Lower lobe of right lung (tissue), 2 donors: ENCODE measurements at regions not wholly inside any gene's neighbourhood (a gene's known extent, or its start where the extent isn't known, plus 50 kb on each side); places are given as distances from the start of the nearest gene placed in this dataset.

Source experiments
- ATAC-seq, 2 donors: fragments of 200-7000 bp; cut with Tn5 transposase; one replicate each; pipeline ENCODE4 v1.9.1; 2020 to 2022; ENCODE audit warnings: mild to moderate bottlenecking in 2 of 2, moderate library complexity in 2 of 2
- DNase-seq: peaks from one replicate; pipeline ENCODE4 v3.0.0-alpha.2; 2020
- H3K27ac ChIP-seq: fragments of 200-600 bp; one replicate; pipeline ENCODE4 v1.8.0; 2022
- H3K27me3 ChIP-seq: fragments of 200-600 bp; one replicate; pipeline ENCODE4 v1.8.0; 2022; ENCODE audit warnings: low read depth
- H3K36me3 ChIP-seq: fragments of 200-600 bp; one replicate; pipeline ENCODE4 v1.8.0; 2022; ENCODE audit warnings: mild to moderate bottlenecking
- H3K4me1 ChIP-seq: fragments of 200-600 bp; one replicate; pipeline ENCODE4 v1.8.0; 2022
- H3K4me3 ChIP-seq: fragments of 200-600 bp; one replicate; pipeline ENCODE4 v1.8.0; 2022; ENCODE audit warnings: mild to moderate bottlenecking
- H3K9me3 ChIP-seq: fragments of 200-600 bp; one replicate; pipeline ENCODE4 v1.8.0; 2022
- intact Hi-C: fragments of 100-400 bp; cut with DNase I; formaldehyde crosslinking; loops from one replicate; pipeline ENCODE4 v1.11.0; 2022
- TF ChIP-seq, protein P1 (sequence below): fragments of 200-600 bp; IDR thresholded peaks from one replicate; pipeline ENCODE4 v1.8.0; 2022; ENCODE audit warnings: antibody characterized with exemption, mild to moderate bottlenecking
- donor health status: DM: no; HTN: yes; CAD: no; lungs with severe emphysema.

DNA sequence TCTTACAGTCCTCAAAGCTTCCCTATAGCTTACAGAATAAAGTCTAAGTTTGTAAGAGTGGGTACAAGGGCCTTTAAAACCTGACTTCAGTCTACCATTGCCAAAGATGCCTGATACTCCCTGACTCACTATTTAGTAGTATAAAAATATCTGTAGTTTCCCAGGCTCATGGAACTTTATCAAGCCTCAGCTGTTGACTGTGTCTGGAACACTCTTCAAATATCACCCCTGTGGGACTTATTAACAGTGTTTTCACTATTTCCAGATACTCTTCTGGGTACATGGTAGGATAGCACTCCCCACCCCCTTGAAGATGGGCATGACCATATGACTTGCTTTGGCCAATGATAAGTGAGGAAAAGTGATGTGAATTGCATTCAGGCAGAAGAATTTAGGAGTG, 105.3 kb upstream of the TENT5A start:
- Histone ChIP-seq H3K27ac (no peak overlapping the region), H3K27me3 (no peaks in the 10 kb centered on the region), H3K36me3 (no peaks in the 10 kb centered on the region), H3K4me1 (no peaks in the 10 kb centered on the region), H3K9me3 (no peaks in the 10 kb centered on the region), H3K4me3 (no peak overlapping the region)
- ATAC-seq (no peak), DNase-seq (no peak)
- TF ChIP-seq, protein P1, sequence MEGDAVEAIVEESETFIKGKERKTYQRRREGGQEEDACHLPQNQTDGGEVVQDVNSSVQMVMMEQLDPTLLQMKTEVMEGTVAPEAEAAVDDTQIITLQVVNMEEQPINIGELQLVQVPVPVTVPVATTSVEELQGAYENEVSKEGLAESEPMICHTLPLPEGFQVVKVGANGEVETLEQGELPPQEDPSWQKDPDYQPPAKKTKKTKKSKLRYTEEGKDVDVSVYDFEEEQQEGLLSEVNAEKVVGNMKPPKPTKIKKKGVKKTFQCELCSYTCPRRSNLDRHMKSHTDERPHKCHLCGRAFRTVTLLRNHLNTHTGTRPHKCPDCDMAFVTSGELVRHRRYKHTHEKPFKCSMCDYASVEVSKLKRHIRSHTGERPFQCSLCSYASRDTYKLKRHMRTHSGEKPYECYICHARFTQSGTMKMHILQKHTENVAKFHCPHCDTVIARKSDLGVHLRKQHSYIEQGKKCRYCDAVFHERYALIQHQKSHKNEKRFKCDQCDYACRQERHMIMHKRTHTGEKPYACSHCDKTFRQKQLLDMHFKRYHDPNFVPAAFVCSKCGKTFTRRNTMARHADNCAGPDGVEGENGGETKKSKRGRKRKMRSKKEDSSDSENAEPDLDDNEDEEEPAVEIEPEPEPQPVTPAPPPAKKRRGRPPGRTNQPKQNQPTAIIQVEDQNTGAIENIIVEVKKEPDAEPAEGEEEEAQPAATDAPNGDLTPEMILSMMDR = no peak
- intact Hi-C loops = no loop called here

DNA sequence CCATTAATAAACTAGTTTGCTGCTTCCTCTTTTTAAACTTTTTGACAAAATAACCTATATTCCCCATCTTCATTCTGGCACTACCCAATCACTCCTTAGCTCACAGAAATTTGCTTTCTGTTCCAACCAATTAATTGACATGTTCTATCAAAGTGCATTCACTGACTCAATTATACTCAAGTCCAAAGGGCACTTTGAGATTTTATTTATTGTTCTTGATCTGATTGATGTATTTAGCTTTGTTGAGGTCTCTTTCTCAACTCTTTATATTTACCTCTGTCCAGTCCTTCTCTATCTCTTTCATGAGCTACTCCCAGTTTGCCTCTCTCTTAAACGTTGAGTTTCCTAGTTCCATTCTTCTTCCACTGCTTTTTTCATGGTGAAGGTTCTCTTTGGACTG, 104.4 kb upstream of the TENT5A start:
- intact Hi-C loops = no loop called here
- ATAC-seq (no peak), DNase-seq (no peak)
- TF ChIP-seq, protein P1 = no peak
- H3K4me1 ChIP-seq = no peaks in the 10 kb centered on the region
- no peaks in the 10 kb centered on the region for H3K27me3 ChIP-seq
- H3K9me3 ChIP-seq = no peaks in the 10 kb centered on the region
- no peak overlapping the region for H3K4me3 ChIP-seq
- H3K36me3 ChIP-seq = no peaks in the 10 kb centered on the region
- no peak overlapping the region for H3K27ac ChIP-seq

DNA sequence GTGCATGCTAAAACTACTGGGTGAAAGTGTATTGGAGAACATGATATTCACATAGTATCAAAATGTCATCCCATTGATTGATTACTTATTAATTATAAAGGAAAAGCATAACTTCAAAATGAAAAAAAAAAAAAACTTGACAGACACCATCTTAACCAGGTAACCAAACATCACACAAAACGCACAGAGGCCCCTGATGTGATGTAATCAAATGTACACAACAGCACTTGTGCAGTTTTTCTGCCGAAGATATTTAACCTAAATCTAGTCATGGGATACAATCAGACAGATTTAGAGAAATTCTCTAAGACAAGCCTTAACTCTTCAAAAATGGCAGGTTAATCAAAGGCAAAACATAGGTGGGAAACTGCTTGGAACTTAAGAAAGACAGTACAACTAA, 102.0 kb upstream of the TENT5A start:
- no peak overlapping the region for H3K27ac ChIP-seq
- no peak for DNase-seq
- intact Hi-C loops = no loop called here
- no peak overlapping the region for H3K4me3 ChIP-seq
- no peaks in the 10 kb centered on the region for H3K36me3 ChIP-seq
- H3K27me3 ChIP-seq = no peaks in the 10 kb centered on the region
- ATAC-seq = no peak
- H3K4me1 ChIP-seq = no peaks in the 10 kb centered on the region
- no peaks in the 10 kb centered on the region for H3K9me3 ChIP-seq
- TF ChIP-seq, protein P1 = no peak

DNA sequence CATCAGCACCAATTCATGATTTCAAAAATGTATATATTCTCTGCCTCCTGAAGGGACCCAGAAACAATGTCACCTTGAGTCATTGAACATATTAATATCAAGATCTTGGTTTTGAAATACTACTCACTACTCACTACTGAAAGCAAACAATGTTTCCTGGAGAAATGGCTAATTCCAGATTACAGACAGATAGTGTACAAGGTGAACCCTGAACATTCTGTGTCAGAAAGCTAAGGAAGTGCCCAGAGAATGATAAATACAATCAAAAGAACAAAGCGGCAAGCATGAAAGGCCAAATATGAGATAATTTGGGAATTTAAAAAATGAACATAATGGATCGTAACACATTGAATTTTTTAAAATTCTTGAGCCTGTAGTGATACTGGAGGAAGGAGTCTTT, 101.5 kb upstream of the TENT5A start:
- ATAC-seq = no peak
- TF ChIP-seq, protein P1 = no peak
- Histone ChIP-seq H3K4me3 (no peak overlapping the region), H3K4me1 (no peaks in the 10 kb centered on the region), H3K27ac (no peak overlapping the region), H3K9me3 (no peaks in the 10 kb centered on the region), H3K36me3 (no peaks in the 10 kb centered on the region), H3K27me3 (no peaks in the 10 kb centered on the region)
- DNase-seq = no peak
- intact Hi-C loops = no loop called here

DNA sequence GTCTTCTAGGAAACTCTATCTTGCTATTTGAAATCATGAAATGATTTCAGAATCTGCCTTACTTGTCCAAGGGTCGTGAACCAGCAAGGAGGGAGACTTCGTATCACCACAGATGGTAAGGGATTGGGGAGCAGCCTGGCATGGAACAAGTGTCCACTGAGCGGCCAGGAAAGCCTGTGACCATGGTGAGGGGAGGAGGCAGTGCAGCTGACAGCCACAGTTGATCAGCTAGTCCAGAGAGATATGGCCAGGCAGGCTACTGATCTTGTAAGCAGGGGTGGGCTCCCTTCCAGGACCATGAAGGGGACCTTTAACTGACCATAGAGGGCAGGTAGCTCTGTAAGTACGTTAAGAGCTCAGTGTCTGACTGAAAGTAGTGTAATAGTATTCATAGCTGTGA, 96.8 kb upstream of the TENT5A start:
- H3K36me3 ChIP-seq = no peaks in the 10 kb centered on the region
- H3K9me3 ChIP-seq = no peaks in the 10 kb centered on the region
- no peak for ATAC-seq
- no peaks in the 10 kb centered on the region for H3K4me1 ChIP-seq
- no peak overlapping the region for H3K4me3 ChIP-seq
- no peak for DNase-seq
- H3K27ac ChIP-seq = no peak overlapping the region
- intact Hi-C loops = no loop called here
- TF ChIP-seq, protein P1 = no peak
- no peaks in the 10 kb centered on the region for H3K27me3 ChIP-seq

DNA sequence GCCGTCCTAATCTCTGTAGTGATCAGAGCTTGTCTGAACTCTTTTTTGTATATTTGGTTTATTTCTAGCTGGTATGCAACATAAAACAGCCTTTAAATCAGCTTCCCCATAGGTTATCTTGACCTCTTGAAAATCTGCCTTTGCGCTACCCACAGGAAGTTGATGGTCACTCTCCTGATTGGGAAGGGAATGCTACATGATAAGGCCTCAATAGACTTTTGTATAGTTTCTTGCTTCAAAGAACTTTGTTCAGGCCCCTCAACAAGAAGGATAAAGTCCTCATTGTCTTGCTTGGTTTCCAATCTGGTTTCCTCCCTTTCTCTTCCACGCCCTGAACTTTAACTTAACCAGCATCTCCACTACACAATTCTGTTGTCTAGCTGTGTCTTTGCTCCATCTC, 95.4 kb upstream of the TENT5A start:
- H3K9me3 ChIP-seq = no peaks in the 10 kb centered on the region
- intact Hi-C loops = no loop called here
- DNase-seq (no peak), ATAC-seq (no peak)
- no peak overlapping the region for H3K27ac ChIP-seq
- no peaks in the 10 kb centered on the region for H3K27me3 ChIP-seq
- no peak overlapping the region for H3K4me3 ChIP-seq
- H3K36me3 ChIP-seq = no peaks in the 10 kb centered on the region
- TF ChIP-seq, protein P1 = no peak
- no peaks in the 10 kb centered on the region for H3K4me1 ChIP-seq
